Activated CD4-positive, alpha-beta T cell treated with anti-CD3 and anti-CD28 coated beads for 24 hours (primary cell): ENCODE measurements at regions not wholly inside any gene's neighbourhood (a gene's known extent, or its start where the extent isn't known, plus 50 kb on each side); places are given as distances from the start of the nearest gene placed in this dataset.
A peak's percentile ranks its signal among the peaks of the same experiment; 100 is the strongest.
"Not testable (repeated sequence)": the region's sequence is repeated elsewhere in the genome, so short reads cannot be mapped to it uniquely, and the experiment has no call there.

Source experiments
- DNase-seq, 2 donors: peaks; one replicate each; pipeline ENCODE4 v3.0.0-alpha.2; 2020; ENCODE audit warnings: low read depth in 2 of 2

DNA sequence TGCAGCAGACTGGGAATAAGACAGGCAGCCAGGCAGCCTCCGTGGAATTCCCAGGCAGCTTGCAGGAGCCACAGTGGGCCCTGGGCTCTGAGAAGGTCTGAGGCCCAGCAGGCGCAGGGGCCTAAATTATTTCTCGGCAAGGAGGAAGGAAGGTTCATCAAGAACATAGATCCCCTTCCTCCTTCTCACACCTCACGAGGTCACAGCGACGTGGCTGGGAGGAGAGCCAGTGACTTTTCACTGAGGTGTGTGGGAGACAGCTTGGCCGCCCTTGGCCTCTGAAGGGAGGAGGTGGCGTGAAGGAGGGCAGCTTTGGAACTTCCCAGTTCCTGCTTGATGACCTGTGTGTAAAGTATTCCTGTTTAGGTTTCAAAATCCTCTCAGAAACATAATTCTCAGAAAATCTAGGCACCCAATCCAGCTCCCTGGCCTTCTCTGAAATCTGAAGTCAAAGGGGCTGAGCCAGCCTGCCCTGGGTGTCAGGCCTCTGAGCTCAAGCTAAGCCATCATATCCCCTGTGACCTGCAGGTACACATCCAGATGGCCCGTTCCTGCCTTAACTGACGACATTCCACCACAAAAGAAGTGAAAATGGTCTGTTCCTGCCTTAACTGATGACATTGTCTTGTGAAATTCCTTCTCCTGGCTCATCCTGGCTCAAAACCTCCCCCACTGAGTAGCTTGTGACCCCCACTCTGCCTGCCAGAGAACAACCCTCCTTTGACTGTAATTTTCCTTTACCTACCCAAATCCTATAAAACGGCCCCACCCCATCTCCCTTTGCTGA is 161.0 kb downstream of the ADRA2C start:
- DNase-seq, result not testable (repeated sequence)

DNA sequence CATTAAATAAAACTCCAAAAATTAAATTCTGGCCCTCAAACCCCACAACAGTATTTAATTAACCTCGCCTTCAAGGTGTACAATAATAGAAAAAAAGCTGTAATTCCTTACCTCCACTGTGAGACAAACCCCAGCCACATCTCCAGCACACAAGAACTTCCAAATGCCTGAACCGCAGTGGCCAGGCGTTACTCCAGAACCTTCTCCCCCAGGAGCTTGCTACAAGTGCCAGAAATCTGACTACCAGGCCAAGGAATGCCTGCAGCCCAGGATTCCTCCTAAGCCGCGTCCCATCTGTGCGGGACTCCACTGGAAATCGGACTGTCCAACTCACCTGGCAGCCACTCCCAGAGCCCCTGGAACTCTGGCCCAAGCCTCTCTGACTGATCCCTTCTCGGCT is 163.2 kb downstream of the ADRA2C start:
- not testable (repeated sequence) for DNase-seq

DNA sequence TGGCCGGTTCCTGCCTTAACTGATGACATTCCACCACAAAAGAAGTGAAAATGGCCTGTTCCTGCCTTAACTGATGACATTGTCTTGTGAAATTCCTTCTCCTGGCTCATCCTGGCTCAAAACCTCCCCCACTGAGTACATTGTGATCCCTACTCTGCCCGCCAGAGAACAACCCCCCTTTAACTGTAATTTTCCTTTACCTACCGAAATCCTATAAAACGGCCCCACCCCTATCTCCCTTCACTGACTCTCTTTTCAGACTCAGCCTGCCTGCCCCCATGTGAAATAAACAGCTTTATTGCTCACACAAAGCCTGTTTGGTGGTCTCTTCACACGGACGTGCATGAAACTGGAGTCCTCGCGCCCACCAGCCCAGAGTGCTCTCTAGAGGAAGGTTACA is 166.5 kb downstream of the ADRA2C start:
- not testable (repeated sequence) for DNase-seq

DNA sequence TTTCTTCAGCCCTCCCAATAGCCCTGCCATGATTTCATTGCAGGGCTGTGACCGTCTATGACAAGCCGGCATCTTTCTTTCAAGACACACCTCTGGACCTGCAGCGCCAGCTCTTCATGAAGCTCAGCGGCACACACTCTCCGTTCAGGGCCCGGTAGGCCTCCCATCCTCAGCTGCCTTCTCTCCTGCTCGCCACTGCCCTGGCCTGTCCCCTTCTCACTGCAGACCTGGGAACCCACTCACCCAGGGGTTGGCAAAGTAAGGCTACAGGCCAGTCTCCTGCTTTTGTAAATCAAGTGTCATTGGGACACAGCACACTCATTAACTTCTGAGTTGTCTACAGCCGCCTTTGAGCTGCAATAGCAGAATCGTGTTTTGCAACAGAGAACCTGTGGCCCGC is 169.2 kb downstream of the ADRA2C start:
- not testable (repeated sequence) for DNase-seq

DNA sequence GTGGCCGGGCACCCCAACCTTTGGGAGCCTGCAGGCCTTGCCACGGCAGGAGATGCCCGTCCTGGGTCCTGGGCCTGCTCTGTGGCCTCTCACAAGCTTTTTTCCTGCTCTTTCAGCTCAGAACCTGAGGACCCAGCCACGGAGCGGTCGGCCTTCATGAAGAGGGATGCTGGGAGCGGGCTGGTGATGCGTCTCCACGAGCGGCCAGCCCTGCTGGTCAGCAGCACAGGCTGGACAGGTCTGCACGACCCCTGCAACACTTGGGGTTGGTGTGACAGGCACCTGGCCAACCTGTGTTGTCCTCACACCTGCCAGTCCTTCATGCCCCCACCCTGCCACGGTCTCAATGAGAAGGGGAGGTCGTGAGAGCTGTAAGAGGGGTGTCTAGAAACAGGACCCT is 170.0 kb downstream of the ADRA2C start:
- DNase-seq, result no peak

DNA sequence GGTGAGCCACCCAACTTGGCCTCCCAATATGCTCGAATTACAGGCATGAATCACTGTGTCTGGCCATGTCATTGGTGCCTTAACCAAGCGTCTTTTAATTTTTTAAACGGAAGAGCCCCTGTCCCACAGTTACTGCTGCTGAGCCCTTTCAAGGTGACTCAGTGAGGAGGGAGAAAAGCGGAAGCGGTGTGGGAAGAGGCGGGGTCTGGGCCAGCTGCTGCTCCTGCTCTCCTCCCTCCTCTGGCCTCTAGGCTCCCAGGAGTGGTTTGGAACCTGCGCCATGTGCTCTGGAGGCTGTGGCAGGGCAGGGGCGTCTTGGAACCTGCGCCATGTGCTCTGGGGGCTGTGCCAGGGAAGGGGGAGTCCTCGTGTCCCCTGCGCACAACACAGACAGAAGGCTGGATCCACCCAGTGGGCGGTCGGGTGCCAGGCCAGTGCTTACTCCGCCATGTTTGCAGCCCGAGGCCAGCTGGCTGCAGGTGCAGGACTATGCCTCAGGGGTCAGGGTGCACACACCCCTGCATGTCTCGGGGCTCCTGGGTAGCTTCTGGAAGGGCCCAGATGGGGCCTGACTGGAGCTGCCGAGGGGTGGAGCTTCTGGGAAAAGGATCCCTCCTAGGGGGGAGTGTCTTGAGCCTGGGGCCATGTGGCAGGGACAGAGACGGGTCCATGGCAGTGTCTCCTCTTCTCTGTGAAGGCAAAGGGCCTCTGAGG is 171.8 kb downstream of the ADRA2C start:
- DNase-seq, result not testable (repeated sequence)

DNA sequence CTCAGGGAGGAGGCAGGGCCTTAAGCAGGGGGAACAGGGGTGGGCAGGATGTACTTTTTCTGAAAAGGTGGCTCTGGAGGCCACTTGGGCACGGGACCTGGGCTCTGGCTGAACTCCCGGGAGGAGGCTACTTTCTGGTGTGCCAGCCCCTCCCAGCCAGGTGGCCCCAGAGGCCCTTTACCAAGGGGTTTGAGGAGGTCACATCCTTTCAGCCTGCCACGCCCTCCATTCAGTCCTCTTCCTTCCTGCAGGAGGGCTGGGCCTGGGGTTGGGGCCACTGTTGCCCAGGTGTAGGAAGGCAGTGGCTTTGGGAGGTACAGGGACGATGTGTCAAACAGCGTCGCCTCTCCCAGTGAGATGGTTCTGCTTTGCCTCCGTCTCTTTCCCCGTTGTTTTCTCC is 172.5 kb downstream of the ADRA2C start:
- DNase-seq, result not testable (repeated sequence)

DNA sequence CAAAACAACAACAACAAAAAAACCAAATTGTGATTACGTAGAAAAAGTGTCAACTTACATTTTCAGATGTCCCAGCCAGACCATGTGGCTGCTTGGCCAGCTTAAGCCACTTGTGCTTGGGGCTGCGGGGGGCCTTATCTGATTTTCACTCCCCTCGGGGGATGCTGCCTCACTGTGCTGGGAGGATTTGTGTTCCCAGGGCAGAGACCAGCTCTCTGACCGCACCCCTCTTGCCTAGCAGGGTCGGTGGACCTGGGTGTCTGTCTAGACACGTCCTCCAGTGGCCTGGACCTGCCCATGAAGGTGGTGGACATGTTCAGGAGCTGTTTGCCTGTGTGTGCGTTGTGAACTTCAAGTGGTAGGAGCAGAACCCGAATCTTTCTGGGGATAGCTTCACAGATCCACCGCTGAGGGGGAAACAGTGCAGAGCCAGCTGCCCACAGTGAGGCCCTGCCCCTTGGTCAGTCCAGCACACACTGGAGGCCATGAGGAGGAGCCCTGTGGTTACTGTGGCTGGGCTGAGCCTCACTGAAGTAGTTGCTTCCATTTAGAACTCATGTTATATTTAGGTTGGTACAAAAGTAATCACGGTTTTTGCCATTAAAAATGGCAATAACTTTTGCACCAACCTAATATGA is 173.9 kb downstream of the ADRA2C start:
- DNase-seq, result not testable (repeated sequence)

DNA sequence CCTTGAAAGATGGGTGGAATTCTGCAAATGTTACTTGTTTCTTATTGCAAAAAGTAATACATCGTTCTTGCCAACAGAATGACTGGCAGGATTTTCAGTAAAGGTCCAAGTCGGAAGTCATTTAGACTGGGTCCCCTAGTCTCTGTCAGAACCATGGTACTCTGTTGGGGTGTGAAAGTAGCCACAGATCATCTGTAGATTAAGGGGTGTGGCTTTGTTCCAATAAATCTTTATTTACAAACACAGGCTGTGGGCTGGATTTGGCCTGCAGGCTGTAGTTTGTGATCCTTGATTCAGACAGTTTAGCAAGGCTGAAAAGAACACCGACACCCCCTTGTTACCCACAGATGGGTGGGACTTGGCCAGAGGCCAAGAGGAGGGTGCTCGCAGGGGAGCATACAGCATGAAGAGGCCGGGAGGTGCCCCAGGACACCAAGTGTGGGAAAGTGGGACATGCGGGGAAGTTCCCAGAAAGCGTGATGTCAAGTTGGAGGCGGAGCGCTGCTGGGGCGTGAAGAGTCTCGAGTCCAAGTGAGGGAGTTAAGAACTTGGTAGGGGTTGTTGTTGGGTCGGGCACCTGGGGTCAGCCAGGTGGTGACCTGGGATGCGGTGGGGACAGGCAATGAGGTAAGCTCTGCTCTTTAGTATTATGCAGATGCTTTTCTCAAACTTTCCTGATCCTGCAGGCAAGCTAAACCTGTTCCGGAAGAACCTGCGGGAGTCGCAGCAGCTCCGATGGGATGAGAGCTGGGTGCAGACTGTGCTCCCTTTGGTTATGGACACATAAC is 175.7 kb downstream of the ADRA2C start:
- not testable (repeated sequence) for DNase-seq

DNA sequence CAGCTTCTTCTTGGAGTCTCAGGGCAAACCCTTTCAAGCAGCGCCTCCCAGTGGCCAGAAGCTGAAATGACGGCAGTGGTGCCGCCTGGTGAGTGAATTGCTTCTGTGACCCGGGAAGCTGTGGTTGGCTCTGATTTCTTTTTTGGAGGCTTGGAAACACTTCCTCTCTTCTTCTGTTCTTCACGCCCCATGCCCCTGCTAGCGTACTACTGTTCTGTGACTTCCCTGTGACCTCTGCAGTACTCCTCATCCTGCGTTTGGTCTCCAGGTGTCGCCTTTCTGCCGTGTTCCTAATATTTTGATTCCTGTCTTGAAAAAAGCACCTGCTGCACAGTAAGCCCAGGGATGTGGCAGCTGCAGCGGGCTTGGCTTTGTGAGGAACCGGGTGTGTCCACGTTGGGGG is 176.4 kb downstream of the ADRA2C start:
- DNase-seq, result peak; percentile 10 to 17

DNA sequence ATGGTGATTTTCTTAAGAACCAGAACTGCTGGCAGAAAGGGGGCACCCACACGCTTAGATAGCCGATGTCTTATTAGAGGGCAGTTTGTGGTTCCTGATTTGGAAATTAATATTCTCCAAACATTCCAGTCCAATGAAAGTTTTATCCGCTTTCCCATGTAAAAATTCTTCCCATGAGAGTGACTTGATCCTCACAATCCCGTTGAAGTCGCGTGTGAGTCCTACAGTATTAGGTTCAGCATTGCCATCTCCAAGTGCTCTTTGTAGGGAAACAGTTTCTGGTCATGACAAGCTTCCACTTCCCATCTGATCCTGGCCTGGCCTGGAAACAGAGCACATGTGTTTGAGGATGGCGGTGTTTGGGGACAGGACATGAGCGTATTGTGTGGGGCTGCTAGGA is 176.9 kb downstream of the ADRA2C start:
- DNase-seq, result not testable (repeated sequence)

DNA sequence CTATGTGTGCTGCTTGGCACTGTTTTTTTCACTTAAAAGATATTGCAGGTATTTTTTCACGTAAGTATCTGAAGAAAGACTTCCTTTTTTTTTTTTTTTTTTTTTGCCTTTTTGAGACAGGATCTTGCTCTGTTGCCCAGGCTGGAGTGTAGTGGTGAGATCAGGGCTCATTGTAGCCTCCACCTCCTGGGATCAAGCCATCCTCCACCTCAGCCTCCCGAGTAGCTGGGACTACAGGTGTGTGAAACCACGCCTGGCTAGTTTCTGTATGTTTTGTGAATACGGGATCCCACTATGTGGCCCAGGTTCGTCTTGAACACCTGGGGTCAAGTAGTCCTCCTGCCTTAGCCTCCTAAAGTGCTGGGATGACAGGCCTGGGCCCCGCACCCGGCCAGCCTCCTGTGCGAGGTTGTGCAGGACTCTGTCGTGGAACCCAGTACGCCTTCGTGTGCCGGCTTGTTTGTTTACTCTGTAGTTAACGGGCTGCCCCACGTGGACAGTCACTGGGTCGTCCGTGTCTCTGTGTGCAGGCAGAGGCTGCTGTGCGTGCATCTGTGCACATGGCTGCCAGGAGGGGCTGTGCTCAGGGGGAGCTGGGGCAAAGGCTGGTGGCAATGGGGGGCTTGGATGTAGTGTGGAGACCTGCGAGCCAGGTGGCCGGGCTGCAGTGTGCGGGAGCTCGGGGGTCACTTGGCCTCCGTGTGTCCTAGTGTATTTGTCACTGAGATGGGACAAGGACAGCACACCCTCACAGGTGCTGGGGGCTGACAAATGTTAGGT is 179.5 kb downstream of the ADRA2C start:
- DNase-seq, result no peak

DNA sequence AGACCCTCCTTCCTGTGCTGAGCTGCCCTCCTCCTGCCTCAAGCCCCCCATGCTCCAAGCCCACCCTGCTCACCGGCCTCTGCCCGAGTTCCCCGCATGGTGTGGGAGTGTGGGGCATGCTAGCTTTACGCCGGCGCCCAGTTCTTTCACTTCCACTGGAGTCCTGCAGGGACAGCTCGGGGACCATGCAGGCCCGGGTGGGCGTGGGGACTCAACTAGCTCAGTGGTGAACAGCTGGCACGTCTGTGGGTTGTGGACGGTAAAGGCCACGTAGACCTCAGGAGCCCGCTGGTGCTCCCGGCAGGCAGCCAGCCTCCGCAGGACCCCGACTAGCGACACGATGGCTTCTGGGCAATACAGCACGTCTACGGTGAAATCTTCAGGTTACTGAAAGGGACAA is 180.4 kb downstream of the ADRA2C start:
- DNase-seq, result not testable (repeated sequence)

DNA sequence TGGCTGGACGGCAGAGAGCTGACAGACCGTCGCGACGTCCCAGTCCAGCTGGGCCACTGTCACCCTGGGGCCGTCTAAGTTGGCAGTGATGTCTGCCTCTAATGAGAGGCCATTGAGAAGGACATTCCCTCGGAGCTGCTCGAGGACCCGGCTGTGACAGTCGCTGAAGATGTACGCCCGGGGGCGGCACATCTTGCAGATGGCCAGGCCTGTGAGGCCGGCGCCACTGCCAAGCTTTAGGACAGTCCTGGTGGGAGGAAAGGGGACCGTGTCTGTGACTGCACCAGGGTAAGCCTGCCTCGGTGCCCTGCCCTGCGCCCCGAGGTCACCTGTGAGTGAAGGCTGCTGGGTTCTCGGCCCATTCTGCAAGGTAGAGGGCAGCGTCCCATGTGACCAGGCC is 181.6 kb downstream of the ADRA2C start:
- DNase-seq, result not testable (repeated sequence)

DNA sequence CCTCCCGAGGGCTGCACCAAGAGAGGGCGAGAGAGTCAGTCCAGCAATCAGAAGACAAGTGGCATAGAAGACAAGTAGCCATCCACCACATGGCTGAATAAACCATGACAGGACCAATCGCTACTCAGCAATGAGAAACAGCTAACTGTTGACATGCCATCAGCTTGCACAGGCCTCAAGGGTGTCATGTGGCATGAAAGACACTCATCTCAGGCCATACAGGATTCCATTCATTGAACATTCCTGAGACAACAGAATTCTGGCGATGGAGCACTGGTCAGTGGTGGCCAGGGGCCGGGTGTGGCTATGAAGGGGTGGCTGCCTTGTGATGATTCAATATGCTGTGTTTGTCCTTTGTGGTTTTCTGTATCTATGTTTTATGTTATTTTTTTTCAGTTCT is 182.0 kb downstream of the ADRA2C start:
- DNase-seq, result not testable (repeated sequence)

DNA sequence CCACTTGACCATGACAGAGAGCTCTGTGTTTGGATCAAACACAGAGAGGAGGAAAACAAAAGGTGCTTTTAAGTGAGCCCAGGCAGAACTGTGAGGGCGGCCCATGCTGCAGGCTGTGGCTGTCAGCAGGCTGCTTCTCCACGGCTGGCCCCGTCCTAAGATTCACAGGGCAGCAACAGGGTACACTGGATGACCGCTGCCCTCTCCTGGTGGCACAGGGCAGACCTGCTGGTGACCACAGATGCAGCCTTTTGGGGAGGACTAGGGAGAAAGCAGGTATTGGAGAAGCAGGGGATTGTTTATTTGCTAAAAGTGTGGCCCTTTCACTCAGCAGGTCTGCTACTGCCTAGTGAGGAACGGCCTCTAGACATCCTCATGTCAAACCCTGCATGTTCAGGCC is 183.7 kb downstream of the ADRA2C start:
- not testable (repeated sequence) for DNase-seq

DNA sequence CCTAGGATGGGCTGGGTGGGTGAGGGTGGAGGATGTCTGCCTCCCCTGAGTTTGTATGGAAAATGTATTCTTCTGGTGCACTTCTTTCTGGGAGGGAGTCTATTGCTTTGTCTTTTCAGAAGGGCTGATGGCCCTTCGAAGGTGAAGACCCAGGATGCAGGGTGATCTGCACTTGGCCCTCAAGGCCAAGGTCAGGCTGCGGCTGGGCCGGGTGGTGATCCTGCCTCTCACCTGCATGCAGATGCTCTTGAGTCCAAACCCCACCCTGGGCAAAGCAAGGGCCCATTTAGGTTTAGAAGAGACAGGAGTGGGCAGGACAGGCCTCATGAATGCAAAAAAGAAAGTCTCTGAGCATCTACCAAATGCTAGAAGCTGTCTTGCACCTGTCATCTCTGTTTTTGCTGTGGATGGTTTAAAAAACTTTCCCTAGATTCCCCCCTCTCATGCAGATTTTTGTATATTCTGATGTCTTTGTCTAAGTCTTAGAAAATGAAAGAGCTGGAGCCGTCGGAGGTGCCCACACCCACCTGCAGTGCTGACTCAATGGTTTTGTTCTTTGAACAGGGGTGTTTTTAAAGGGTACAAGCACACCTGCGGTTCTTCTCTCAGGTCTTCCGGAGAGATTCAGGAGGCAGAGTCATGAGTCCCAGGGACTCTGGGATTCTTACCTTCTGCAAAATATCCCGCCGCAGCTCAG is 186.4 kb downstream of the ADRA2C start:
- DNase-seq, result not testable (repeated sequence)

DNA sequence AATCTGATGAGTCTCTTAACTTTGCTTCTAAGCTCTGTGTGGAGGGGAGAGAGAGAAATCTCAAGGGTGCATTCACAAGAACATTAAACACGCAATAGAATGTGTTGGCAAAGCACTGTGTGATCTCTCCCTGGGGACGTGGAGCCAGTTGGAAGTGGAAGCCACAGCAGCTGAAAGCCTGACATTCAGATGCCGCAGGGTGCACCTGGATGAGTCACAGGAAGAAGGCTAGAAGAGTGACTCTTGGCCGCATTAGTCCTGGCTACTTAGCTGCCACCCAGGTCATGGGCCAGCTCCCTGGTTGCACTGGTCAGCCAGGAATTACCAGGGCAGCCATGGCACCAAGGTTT is 186.9 kb downstream of the ADRA2C start:
- DNase-seq, result not testable (repeated sequence)

DNA sequence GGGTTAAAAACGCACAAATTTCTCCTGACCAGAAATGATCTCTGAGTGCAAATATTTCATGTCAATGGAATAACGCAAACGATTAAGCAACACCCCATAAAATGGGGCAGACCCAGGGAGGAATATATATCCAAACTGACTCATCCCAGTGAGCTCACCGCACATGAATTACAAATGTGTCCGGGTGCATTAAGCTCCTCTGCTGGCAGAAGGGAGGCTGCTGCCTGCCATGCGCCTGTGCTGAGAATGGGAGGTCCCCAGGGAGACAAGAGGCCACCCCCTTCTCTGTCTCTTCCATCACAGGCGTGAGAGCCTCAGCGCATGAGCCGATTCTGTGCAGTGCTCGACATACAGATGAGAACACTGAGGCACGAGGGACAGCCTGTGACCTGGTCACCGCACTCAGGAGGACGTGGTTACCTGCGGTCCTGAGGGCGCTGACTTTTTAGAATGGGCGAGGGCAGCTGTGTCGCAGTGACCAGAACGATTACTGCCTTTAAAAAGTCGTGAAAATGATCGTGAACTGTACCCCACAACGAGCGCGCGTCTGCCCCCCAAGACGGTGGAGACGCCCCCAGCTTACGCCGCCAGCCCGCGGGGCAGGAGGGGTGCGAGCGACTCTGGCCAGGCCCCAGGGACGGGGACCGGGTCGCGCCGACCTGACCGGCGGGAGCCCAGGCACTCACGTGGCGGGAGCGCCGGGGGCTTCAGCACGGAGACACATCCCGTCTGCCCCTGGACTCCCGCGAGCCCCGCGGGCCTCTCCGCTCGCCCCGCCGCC is 188.5 kb downstream of the ADRA2C start:
- peak; percentile 52 to 59 for DNase-seq
